ENCODE measurements at regions not wholly inside any gene's neighbourhood (a gene's known extent, or its start where the extent isn't known, plus 50 kb on each side); places are given as distances from the start of the nearest gene placed in this dataset.

DNA sequence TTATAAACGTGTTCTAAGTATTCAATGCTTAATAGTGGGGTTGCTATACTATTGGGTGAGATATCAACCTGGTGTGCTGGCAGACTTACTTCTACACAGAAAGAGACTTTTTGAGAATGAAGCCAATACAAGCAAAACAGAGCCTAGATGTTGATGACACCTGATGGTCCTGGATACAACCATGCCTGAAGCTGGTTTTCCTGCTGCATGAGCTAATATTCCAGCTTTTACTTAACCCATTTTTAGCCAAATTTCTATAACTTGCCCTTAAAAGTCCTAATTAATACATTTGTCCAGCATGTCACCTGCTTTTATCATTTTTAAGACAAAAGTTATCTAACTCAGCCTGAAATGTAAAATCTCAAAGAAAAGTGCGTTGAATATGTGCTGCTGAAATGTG, 86.2 kb downstream of the PFDN4 start (continued):
- no peak for TF ChIP-seq ZNF263 (CRISPR knock-in tag; IDR thresholded peaks at IDR 0.05; ENCODE audit: low read depth)
- TF ChIP-seq RORB (CRISPR knock-in tag; IDR thresholded peaks at IDR 0.05) = no peak
- TF ChIP-seq SMAD3 (CRISPR knock-in tag; IDR thresholded peaks at IDR 0.05; ENCODE audit: borderline replicate concordance) = no peak
- TF ChIP-seq JAZF1 (CRISPR knock-in tag; IDR thresholded peaks at IDR 0.05) = no peak

DNA sequence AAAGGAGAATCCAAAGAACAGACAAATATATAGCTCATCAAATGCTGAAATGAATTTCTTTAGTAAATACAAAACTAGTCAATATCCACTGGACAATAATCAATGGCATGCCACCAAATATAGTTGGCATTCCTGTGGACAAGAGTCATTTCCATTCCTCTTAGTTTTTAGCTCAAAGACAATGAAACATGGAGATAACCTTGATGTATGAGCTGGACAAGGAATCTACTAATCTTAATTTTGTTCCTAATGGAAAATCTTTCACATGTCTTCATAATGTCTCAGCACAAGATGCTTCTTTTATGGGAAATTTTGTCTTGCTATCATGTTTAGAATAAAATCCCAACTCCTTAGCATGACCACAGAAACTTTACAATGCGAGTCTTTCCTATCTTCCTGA, 87.8 kb downstream of the PFDN4 start:
- ATAC-seq = no peak

DNA sequence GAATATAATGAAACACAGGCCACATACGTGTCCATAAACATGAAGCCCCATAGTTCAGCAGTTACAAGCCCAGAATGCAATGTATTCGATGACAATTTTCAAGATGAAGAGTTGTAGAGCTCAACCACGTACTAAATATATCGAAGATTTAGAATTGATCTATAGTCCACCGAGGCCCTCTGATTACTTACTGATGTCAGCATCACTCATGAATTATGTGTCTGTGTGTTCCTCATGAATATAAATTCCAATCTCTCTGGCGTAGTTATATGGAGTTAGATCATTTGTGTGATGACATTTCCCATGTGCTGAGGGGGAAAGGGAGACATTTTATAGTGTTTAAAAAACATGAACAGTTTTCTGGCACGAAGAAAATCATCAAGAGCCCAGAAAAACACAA, 97.5 kb downstream of the PFDN4 start:
- ATAC-seq (no peak), DNase-seq (ENCODE audit: low spot score) (no peak)
- H3K4me1 Mint-ChIP-seq = peaks cover 3% of the 10 kb centered on the region; the same call in 1 of the 2 replicates
- ChIA-PET POLR2A (no interaction called here), CTCF (no interaction called here)
- no peaks in the 10 kb centered on the region for H3K36me3 Mint-ChIP-seq
- no peaks in the 10 kb centered on the region for H3K27me3 Mint-ChIP-seq (ENCODE audit: low read depth)
- peaks cover 3% of the 10 kb centered on the region; the same call in 1 of the 2 replicates for H3K9me3 Mint-ChIP-seq
- H3K27ac Mint-ChIP-seq = no peak overlapping the region
- H3K4me3 Mint-ChIP-seq = no peak overlapping the region
- TF ChIP-seq ZNF423 (CRISPR knock-in tag; IDR thresholded peaks at IDR 0.05) (no peak), NFYB (CRISPR knock-in tag; conservative IDR thresholded peaks at IDR 0.05; ENCODE audit: low read depth) (no peak)
- TF ChIP-seq, protein P1, sequence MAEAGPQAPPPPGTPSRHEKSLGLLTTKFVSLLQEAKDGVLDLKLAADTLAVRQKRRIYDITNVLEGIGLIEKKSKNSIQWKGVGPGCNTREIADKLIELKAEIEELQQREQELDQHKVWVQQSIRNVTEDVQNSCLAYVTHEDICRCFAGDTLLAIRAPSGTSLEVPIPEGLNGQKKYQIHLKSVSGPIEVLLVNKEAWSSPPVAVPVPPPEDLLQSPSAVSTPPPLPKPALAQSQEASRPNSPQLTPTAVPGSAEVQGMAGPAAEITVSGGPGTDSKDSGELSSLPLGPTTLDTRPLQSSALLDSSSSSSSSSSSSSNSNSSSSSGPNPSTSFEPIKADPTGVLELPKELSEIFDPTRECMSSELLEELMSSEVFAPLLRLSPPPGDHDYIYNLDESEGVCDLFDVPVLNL (CRISPR knock-in tag; IDR thresholded peaks at IDR 0.05; ENCODE audit: borderline replicate concordance, low read depth) = no peak
- TF ChIP-seq, protein P2, sequence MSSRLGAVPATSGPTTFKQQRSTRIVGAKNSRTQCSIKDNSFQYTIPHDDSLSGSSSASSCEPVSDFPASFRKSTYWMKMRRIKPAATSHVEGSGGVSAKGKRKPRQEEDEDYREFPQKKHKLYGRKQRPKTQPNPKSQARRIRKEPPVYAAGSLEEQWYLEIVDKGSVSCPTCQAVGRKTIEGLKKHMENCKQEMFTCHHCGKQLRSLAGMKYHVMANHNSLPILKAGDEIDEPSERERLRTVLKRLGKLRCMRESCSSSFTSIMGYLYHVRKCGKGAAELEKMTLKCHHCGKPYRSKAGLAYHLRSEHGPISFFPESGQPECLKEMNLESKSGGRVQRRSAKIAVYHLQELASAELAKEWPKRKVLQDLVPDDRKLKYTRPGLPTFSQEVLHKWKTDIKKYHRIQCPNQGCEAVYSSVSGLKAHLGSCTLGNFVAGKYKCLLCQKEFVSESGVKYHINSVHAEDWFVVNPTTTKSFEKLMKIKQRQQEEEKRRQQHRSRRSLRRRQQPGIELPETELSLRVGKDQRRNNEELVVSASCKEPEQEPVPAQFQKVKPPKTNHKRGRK (CRISPR knock-in tag; IDR thresholded peaks at IDR 0.05; ENCODE audit: borderline replicate concordance) = no peak
- TF ChIP-seq, protein P3, sequence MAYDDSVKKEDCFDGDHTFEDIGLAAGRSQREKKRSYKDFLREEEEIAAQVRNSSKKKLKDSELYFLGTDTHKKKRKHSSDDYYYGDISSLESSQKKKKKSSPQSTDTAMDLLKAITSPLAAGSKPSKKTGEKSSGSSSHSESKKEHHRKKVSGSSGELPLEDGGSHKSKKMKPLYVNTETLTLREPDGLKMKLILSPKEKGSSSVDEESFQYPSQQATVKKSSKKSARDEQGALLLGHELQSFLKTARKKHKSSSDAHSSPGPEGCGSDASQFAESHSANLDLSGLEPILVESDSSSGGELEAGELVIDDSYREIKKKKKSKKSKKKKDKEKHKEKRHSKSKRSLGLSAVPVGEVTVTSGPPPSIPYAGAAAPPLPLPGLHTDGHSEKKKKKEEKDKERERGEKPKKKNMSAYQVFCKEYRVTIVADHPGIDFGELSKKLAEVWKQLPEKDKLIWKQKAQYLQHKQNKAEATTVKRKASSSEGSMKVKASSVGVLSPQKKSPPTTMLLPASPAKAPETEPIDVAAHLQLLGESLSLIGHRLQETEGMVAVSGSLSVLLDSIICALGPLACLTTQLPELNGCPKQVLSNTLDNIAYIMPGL (CRISPR knock-in tag; IDR thresholded peaks at IDR 0.05) = no peak

More for the DNA sequence above, 87.8 kb downstream of the PFDN4 start:
- no peaks in the 10 kb centered on the region for H3K27me3 Mint-ChIP-seq (ENCODE audit: low read depth)
- TF ChIP-seq, protein P4, sequence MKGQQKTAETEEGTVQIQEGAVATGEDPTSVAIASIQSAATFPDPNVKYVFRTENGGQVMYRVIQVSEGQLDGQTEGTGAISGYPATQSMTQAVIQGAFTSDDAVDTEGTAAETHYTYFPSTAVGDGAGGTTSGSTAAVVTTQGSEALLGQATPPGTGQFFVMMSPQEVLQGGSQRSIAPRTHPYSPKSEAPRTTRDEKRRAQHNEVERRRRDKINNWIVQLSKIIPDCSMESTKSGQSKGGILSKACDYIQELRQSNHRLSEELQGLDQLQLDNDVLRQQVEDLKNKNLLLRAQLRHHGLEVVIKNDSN (CRISPR knock-in tag; IDR thresholded peaks at IDR 0.05) = no peak
- no peak for TF ChIP-seq CREM (CRISPR knock-in tag; IDR thresholded peaks at IDR 0.05)
- no peak for TF ChIP-seq SOX15 (CRISPR knock-in tag; IDR thresholded peaks at IDR 0.05)
- no peak for TF ChIP-seq NFE2L1 (CRISPR knock-in tag; IDR thresholded peaks at IDR 0.05)
- no peak for TF ChIP-seq KAT7 (CRISPR knock-in tag; IDR thresholded peaks at IDR 0.05; ENCODE audit: borderline replicate concordance)
- TF ChIP-seq ZBTB21 (CRISPR knock-in tag; IDR thresholded peaks at IDR 0.05; ENCODE audit: borderline replicate concordance) = no peak
- no peak for TF ChIP-seq JUN (CRISPR knock-in tag; IDR thresholded peaks at IDR 0.05)
- TF ChIP-seq, protein P5, sequence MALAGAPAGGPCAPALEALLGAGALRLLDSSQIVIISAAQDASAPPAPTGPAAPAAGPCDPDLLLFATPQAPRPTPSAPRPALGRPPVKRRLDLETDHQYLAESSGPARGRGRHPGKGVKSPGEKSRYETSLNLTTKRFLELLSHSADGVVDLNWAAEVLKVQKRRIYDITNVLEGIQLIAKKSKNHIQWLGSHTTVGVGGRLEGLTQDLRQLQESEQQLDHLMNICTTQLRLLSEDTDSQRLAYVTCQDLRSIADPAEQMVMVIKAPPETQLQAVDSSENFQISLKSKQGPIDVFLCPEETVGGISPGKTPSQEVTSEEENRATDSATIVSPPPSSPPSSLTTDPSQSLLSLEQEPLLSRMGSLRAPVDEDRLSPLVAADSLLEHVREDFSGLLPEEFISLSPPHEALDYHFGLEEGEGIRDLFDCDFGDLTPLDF (CRISPR knock-in tag; IDR thresholded peaks at IDR 0.05) = no peak
- TF ChIP-seq, protein P6, sequence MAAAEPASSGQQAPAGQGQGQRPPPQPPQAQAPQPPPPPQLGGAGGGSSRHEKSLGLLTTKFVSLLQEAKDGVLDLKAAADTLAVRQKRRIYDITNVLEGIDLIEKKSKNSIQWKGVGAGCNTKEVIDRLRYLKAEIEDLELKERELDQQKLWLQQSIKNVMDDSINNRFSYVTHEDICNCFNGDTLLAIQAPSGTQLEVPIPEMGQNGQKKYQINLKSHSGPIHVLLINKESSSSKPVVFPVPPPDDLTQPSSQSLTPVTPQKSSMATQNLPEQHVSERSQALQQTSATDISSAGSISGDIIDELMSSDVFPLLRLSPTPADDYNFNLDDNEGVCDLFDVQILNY (CRISPR knock-in tag; IDR thresholded peaks at IDR 0.05) = no peak
- TF ChIP-seq, protein P7, sequence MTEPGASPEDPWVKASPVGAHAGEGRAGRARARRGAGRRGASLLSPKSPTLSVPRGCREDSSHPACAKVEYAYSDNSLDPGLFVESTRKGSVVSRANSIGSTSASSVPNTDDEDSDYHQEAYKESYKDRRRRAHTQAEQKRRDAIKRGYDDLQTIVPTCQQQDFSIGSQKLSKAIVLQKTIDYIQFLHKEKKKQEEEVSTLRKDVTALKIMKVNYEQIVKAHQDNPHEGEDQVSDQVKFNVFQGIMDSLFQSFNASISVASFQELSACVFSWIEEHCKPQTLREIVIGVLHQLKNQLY (CRISPR knock-in tag; IDR thresholded peaks at IDR 0.05) = no peak
- TF ChIP-seq, protein P8, sequence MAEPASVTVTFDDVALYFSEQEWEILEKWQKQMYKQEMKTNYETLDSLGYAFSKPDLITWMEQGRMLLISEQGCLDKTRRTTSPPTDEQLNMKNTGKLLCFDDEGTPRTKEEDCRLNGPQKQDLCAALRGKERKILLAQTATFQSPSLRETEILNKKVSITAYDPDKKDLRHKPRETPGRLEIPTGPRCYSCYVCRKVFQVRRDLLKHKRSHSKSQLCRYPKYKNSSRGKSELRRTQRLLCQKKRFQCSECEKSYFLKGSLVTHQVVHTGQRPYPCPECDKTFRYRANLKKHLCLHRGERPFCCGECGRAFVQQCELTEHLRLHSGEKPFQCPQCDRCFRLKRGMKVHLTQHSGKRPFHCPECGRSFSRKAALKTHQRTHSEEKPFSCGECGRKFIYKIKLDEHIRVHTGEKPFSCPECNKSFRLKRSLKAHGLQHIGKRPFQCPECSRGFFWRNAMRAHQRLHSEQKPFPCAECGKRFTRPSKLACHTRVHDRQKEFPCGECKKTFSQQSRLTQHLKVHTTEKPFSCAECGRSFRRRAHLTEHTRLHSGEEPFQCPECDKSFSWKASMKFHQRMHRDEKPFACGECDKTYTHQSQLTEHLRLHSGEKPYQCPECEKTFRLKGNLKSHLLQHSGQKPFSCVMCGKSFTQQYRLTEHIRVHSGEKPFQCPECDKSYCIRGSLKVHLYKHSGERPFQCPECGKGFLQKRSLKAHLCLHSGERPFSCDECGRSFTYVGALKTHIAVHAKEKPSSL (CRISPR knock-in tag; conservative IDR thresholded peaks at IDR 0.05) = no peak
- TF ChIP-seq MYBL2 (CRISPR knock-in tag; IDR thresholded peaks at IDR 0.05) = no peak
- TF ChIP-seq, protein P9, sequence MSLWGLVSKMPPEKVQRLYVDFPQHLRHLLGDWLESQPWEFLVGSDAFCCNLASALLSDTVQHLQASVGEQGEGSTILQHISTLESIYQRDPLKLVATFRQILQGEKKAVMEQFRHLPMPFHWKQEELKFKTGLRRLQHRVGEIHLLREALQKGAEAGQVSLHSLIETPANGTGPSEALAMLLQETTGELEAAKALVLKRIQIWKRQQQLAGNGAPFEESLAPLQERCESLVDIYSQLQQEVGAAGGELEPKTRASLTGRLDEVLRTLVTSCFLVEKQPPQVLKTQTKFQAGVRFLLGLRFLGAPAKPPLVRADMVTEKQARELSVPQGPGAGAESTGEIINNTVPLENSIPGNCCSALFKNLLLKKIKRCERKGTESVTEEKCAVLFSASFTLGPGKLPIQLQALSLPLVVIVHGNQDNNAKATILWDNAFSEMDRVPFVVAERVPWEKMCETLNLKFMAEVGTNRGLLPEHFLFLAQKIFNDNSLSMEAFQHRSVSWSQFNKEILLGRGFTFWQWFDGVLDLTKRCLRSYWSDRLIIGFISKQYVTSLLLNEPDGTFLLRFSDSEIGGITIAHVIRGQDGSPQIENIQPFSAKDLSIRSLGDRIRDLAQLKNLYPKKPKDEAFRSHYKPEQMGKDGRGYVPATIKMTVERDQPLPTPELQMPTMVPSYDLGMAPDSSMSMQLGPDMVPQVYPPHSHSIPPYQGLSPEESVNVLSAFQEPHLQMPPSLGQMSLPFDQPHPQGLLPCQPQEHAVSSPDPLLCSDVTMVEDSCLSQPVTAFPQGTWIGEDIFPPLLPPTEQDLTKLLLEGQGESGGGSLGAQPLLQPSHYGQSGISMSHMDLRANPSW (CRISPR knock-in tag; conservative IDR thresholded peaks at IDR 0.05; ENCODE audit: low read depth) = no peak
- no peak overlapping the region for H3K27ac Mint-ChIP-seq
- no peaks in the 10 kb centered on the region for H3K9me3 Mint-ChIP-seq
- ChIA-PET CTCF (no interaction called here), POLR2A (no interaction called here)
- H3K4me3 Mint-ChIP-seq = no peak overlapping the region
- peaks cover 24% of the 10 kb centered on the region for H3K4me1 Mint-ChIP-seq
- no peaks in the 10 kb centered on the region for H3K36me3 Mint-ChIP-seq
- no peak for DNase-seq (ENCODE audit: low spot score)
